Cardiac septum (tissue), 1 donor: ENCODE measurements at regions not wholly inside any gene's neighbourhood (a gene's known extent, or its start where the extent isn't known, plus 50 kb on each side); places are given as distances from the start of the nearest gene placed in this dataset.

Experiments used
- DNase-seq: peaks from one replicate; pipeline ENCODE4 v3.0.0-alpha.2; 2020; ENCODE audit warnings: low spot score
- intact Hi-C: fragments of 100-400 bp; cut with DNase I; formaldehyde crosslinking; loops from one replicate; pipeline ENCODE4 v1.14.0; 2022
- donor health status: DM: no; HTN: no; CAD: no.

DNA sequence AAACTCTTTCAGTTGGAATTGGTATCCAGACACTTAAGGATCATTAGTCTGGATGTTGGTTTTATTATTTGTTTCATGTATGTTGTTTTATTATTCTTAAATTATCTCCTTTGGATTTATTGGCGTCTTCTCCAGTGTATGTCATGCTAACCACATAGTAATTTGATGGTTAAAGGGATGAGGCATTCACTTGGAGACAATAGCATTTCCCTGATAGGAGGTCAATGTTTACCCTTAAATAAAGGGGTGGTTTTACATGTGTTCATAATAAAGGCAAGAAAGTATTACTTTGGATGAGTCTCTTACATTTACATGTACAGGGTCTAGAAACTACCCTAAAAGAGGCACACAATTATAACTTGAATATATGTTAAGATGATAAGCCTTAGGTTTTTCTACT is 51.2 kb upstream of the RNF144B start:
- DNase-seq, result no peak
- intact Hi-C loops, result no loop called here

DNA sequence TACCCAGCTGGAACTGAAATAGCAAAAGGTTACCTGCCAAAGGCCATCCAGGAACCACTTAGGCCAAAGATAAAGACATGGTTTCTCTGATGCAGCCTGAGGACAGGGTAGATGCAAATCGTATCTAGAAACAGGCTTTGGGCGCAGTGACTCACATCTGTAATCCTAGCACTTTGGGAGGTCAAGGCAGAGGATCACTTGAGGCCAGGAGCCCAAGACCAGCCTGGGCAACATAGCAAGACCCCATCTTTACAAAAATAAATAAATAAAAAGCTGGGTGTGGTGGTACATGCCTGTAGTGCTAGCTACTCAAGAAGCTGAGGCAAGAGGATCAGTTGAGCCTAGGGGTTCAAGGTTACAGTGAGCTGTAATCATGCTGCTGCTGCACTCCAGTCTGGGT is 52.9 kb upstream of the RNF144B start:
- intact Hi-C loops, result no loop called here
- no peak for DNase-seq

DNA sequence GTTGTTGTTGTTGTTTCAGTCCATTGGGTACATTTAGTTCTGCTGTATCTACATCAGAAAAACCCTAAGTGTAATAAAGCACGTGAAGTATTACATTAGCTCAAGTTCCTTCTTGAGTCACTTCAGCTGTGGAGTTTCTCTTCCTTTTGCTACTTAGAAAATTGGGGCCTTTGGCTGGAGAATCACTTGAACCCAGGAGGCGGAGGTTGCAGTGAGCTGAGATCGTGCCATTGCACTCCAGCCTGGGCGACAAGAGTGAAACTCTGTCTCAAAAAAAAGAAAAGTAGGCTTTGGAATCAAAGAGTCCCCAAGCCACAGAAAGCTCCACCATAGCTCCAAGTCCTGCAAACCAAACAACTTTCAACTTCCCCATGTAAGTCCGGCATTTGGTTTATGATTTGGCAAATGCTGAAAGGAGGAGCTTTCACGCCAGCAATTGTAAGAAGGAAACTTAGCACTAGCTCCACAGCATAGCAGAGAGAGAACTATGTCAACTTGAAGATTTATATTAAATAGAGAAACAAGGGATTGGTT is 56.5 kb upstream of the RNF144B start:
- intact Hi-C loops, result no loop called here

DNA sequence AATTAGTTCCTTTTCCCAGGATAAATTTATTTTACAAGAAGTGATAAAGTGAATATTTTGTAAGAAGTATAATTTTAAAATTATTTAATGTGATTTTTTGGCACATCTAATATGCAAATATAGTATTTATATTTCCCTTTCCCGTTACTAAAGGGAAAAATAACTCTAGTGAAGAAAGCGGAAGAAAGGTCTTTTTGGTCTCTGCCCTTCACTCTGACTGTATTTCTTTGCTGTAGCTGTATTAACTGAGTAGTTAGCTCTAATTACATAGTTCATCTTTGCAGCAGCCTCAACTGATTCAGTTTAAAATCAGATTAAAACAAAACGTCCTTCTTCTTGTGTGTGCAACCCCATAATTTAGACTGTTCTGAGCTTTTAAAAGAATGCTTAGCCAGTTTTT is 57.4 kb upstream of the RNF144B start:
- intact Hi-C loops, result no loop called here
- no peak for DNase-seq

More for the DNA sequence above, 56.5 kb upstream of the RNF144B start:
- no peak for DNase-seq

DNA sequence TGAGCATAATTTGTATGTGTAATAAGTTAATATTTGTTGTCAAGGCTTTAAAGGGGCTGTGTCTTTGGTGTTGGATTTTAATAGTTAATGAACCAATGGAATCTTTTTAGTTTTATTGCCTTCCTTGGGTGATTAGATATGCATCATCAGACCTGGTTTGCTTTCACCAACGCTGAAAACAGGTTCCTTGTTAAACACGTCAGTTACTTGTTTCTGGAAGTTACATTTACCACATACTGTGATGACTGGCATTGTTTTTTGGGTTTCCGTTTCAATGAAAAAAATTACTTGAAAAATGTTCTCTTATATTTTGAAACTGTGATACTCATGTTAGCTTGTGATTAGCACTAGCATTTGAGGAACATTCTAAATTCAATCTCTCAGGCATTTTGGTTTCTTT is 58.6 kb upstream of the RNF144B start:
- no peak for DNase-seq
- intact Hi-C loops, result no loop called here

DNA sequence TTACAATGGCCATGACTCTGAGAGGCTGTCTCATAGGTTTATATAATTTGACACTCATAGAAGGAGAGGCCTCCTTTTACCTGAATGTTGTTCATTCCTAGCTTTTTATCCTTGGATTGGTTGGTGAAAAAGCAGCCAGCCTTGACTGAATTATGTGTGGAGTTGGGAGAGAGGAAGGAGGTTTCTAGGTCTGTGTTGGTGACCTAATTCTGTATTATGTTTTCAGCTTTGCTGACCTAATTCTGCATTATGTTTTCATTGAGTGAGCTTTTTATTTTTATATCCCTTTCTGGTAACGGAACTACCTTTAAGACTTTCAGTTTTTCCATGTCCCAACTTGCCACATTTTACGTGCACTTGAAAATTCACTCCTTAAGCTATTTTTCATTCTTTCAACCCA is 59.1 kb upstream of the RNF144B start:
- intact Hi-C loops, result no loop called here
- no peak for DNase-seq

DNA sequence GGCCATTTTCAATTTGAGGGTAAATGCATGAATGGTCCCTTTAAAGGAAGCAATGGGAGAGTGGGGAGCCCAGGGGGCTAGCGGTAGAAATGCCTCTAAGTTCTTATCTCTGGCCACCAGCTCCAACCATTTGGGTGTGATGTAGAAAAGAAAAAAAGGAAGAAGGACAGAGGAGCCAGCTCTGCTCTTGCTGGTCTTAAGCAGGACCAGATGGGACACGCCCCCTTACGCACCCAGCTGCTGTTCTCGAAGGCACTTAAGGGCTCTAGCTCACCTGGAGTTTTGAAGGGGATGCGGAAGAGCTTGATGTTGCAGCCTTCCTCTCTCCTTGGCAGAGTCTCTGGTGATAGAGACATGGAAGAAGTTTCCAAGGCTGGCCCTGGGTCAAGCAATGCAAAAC is 59.5 kb upstream of the RNF144B start:
- DNase-seq, result no peak
- intact Hi-C loops, result no loop called here

DNA sequence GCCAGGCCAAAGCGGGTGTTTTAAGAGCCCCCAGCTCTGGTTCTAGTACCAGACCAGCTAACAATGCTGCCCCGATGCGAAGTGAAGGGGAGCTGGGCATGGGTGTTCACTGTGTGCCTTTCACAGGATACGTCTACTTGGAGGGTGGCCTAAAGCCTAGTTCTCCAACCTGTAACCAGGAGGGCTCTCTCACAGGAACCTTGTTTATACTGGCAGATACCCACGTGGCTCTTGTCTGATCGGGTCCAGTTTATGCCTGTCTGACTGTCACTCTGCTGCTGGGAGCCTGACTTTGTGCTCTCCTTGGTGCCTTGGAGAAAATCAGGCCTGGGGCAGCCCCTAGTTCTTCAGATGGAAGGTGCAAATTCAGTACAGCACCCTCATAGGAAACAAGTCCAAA is 60.2 kb upstream of the RNF144B start:
- intact Hi-C loops, result no loop called here
- no peak for DNase-seq

DNA sequence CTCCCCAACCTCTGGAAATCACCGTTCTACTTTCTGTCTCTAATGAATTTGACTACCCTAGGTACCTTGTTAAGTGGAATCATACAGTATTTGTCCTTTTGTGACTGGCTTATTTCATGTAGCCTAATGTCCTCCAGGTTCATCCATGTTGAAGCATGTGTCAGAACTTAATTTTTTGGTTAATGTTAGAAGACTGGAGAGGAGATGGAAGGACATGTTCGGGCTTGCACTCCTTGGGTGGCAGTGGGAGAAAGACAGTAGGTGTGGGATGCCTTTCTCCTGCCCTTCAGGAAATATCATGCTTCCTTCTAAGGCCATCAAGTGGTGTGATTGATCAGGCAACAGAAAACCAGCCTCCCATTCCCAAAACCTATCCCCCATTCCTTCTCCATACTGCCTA is 61.1 kb upstream of the RNF144B start:
- no peak for DNase-seq
- intact Hi-C loops, result no loop called here

DNA sequence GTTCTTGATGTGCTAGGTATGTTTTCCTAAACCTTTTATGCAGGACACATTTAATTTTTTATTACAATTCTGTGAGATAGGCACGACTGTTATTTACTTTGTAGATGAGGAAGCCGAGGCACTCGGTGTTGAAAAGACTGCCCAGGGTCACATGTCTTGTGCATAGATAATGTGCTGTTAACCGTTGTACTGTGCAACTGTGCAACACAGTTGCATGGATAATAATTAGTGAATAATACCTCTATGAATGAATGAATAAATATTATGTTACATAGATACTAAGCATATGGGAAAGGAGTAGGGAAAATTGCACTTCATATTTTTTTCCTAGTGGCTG is 60.3 kb upstream of the DEK start:
- intact Hi-C loops, result loop anchor here (1.0 kb wide), 1 partner anchor 180 kb away; no protein-coding TSS in a partner anchor
- no peak for DNase-seq

DNA sequence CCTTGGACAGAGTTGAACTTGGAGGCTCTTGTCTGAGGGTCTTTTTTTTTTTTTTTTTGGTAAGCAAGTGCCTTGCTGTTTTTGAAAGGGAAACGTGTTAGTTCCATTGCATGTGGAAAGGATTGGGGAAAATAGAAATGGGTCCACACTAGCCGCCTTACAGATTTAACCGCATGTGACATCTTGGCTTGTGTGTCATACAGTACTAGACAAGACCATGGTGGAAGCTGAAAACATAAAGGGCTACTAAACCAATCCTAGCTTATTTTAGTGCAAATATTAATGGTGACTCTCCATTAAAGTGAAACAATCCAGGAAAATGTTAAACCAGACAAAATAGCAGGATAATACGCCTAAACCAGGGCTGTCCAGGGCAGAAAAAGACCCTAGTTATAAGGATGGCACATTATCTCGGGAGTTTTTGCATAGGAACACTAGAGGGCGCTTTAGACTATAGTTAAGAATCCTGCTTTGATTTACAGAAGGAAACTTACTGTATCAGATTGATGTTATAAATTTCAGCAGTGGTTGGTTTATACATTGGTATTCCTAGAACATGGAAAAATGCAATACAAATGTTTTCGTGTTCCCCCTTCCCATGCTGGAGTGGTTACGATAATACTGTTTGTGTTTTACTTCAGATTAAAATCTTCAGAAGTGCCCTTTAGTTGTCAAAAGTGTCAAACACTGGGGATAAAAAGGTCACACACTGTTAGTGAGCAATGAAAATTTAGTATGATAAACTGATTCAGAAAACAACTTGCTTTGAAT is 59.8 kb upstream of the DEK start:
- intact Hi-C loops, result loop anchor here (1.0 kb wide), 1 partner anchor 180 kb away; no protein-coding TSS in a partner anchor

DNA sequence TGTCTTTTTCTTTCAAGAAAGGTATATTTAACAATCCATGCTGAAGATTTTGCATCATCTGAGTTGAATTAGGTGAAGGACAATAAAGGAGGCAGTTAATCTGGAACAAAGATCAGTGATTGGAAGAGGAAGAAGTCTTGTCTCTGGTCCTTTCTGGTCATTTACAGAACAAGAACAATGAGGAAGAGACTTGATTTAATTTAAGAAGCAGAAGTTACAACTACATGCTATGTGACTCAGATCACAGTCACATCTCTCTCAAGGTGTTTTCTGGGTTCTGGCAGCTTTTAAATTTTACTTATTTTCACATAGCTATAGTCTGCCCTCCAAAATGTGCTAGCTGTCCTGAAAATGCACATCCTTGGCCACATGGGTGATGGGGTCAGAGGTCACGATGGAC is 53.5 kb upstream of the DEK start:
- intact Hi-C loops, result no loop called here
- no peak for DNase-seq

More for the DNA sequence above, 59.8 kb upstream of the DEK start:
- no peak for DNase-seq

DNA sequence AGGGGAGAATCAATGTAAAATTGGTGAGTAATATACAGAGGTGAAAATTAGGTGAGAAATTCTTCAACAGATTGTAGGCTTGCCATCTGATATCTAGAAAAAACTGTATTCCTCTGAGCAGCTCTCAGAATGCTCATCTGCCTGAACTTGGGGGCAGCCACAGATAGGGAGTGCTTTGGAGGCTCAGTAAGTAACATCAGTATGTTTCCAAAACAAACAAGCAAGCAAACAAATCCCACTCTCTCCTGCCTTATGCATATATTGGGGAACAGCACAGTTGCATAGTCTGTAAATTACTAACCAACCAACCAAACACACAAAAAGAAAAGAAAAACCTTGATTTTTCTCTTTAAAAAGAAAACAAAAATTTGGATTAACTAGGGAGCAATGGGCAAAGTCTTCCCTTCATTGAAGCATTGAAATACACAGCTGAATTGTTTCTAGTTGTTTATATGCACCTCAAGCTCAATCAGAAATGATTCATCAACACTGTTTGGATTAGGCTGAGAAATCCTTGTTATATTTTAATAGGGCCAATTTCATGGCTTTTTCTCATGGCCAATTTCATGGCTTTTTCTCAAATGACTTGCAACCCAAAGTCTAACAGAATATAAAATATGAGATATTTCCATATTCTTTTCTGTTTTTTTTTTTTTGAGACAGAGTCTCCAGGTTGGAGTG is 50.1 kb upstream of the DEK start:
- intact Hi-C loops, result no loop called here
- no peak for DNase-seq
